ENCODE measurements at regions not wholly inside any gene's neighbourhood (a gene's known extent, or its start where the extent isn't known, plus 50 kb on each side); places are given as distances from the start of the nearest gene placed in this dataset.
A peak's percentile ranks its signal among the peaks of the same experiment; 100 is the strongest.

- DNase-seq, result peak; percentile 10
These were observed 55.7 kb downstream of the IRF2BP2 start for GRCh38 chr1:234554218-234554697.

GRCh38 chr1:234553240-234554188 lies 56.5 kb downstream of the IRF2BP2 start:
- peak; percentile 19 for DNase-seq

GRCh38 chr1:234551032-234551378 lies 59.0 kb downstream of the IRF2BP2 start:
- no peak for DNase-seq

GRCh38 chr1:234550341-234551031 lies 59.5 kb downstream of the IRF2BP2 start:
- no peak for DNase-seq

DNA sequence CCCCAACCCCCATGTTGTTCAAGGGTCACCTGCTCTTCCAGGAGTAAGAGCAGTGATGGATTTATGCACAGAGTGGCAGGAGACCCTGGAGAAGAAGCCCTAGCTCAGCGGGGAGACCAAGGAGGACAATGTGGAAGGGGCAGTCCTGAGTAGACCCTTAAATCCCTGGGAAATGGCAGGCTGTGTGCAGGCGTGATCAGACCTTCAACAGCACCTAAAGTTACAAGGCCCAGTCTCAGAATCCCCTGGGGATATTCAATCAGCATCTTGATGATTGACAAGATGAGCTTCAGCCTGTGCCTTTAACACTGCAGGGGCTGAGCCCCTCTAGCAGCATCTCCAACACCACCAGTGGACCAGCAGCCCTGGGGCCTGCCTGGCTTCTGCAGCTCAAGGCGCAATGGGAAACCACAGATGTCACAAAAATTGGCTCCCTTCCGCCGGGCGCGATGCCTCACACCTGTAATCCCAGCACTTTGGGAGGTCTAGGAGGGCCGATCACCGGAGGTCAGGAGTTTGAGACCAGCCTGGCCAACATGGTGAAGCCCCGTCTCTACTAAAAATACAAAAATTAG lies 60.4 kb downstream of the IRF2BP2 start:
- DNase-seq, result no peak

- no peak for DNase-seq
These were observed 62.8 kb downstream of the IRF2BP2 start for GRCh38 chr1:234546890-234547788.

DNA sequence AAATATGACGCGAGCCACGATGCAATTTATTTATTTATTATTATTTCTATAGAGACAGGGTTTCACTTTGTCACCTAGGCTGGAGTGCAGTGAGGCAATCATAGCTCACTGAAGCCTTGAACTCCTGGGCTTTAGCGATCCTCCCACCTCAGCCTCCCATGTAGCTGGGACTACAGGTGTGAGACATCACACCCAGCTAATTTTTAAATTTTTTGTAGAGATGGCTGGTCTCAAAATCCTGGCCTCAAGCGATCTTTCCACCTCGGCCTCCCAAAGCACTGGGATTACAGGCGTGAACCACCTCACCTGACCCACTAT lies 63.6 kb downstream of the IRF2BP2 start:
- DNase-seq, result no peak

DNA sequence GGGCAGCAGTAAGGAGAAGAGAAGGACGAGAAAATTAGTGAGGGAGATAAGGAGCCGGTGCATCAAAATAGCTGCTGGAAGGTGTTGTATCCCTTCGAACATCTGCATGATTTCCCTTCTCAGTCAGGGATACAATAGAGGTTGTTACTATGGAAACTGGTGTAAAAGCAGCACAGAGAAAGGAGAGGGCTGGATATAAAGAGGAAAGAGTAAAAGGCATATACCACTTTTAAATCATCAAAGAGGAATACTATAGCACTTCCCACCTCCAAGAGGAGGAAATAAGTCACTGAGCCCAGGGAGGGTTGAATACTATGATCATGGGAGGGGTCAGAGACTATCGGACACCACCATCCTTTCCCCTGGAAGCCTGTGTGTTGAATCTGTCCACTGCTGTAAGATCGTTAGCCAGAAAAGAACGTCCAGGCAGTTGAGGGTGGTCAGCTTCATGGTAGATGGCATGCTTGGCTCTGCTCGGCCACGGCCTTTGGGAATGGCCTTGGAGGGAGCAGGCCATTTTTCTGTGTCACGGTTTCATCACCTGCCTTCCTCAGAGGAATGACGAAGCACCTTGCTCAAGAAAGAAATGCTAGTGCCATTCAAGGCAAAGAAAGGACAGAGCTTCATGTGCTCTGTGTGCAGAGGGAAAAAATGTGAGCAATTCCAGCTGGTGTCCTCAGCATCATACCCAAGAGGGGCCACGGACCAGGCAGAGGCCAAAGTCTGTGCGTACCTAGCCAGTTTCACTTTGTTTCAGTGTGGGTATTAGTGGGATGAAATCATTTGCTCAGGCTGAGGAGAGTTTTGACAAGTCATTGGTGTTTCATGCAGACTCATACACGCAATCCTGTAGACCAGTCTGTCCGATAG lies 64.2 kb downstream of the IRF2BP2 start:
- DNase-seq, result no peak

DNA sequence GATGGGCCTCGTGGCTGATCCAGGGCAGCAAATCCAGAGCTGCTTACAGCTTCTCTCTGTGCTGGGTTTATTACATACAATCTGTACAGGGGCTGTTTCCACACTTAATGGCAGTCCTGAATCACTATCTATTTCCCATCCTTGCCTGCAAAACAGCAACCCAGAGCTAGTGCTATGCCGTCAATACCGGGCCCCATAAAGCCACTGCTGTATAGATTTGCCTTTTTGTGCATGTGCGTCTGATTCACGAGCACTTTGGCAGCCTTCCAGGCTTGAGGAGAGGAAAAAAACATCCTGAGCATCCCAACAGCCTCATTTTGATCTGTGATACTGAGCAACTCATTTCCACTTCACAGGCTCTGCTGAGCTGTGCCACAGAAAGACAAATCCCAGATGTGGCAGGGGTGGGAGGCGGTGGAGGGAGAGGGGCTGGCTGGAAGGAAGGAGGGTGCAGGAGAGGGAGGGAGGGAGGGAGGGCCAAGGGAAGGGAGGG lies 65.2 kb upstream of the TARBP1 start:
- peak; percentile 54 for DNase-seq

GRCh38 chr1:234543442-234544086 lies 64.6 kb upstream of the TARBP1 start:
- peak; percentile 17 for DNase-seq

DNA sequence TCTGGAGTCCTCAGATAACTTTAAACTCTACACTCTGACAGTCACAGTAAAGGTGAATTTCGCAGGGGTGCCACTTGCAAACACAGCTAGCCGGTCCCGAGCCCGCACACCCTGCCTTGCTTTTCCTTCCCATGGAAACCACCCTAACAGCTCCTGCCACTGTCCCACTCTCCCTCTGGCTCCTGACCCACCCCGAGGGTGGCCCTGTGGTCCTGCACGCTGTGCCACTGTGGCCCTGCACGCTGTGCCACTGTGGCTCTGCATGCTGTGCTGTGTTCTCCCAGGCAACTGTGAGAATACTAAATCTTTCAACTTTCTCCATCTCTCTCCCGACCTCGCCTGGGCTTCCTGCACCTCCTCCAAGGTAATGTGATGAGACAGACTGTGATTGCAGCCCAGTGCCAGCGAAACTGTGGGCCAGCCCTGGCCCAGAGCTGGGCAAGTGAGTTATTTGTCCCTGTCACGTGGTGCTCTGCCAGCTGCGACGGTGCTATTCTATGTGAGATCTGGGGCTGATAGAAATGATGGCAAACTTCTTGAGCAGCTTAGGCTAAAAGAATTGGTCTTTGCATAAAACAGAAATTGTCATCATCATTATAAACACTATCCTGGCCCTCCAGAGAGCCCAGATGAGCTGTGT lies 63.4 kb upstream of the TARBP1 start:
- no peak for DNase-seq

- no peak for DNase-seq
These were observed 62.5 kb upstream of the TARBP1 start for GRCh38 chr1:234541286-234541975.

DNA sequence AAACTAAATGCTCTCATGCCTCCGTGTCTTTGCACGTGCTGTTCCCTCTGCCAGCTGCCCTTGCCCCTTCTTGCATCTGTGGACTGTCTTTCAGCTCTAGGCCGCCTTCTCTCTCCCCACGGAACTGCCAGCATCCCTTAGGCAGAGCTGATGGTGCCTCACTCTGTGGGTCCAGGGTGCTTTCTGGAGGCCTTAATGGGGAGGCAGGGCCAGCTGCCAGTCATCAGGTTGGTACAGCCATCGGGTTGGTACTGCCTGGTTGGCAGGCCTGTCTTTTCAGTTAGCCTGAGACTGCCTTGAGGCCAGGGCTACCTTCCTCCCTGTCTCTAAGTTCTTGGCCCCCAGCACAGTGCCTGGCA lies 61.4 kb upstream of the TARBP1 start:
- no peak for DNase-seq

GRCh38 chr1:234539666-234540403 lies 60.9 kb upstream of the TARBP1 start:
- DNase-seq, result no peak

DNA sequence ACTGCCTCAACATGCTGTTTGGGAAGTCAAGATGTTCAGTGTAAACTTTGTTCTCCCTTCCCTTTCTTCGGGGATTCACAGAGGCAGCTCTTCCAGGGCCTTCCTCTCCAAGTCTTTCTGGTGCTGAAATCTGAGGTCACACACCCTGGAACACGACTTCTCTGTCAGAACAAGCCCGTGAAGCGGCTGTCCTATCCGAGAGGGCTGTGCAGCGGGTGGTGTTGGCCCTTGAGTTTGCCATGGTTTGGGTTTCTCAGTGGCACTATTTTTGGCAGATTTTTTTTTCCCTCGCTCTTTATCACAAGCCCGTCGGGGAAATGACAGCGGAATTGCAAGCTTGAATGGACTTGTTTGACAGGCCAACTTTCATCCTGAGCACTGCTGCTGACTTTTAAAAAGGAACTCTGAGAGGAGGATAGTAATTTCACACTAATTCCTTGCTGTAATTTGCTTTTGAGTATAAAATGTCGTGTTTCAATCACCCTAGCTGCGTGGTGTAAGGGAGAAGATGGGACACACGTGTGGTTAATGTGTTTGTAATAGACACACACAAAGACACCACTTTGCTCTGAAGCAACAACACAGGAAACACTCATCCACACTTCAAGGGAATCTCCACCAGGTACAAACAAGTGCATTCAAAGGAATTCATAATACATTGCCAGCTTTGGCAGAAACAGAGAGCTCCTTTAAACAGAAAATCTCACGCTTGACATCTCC lies 60.1 kb upstream of the TARBP1 start:
- DNase-seq, result no peak

DNA sequence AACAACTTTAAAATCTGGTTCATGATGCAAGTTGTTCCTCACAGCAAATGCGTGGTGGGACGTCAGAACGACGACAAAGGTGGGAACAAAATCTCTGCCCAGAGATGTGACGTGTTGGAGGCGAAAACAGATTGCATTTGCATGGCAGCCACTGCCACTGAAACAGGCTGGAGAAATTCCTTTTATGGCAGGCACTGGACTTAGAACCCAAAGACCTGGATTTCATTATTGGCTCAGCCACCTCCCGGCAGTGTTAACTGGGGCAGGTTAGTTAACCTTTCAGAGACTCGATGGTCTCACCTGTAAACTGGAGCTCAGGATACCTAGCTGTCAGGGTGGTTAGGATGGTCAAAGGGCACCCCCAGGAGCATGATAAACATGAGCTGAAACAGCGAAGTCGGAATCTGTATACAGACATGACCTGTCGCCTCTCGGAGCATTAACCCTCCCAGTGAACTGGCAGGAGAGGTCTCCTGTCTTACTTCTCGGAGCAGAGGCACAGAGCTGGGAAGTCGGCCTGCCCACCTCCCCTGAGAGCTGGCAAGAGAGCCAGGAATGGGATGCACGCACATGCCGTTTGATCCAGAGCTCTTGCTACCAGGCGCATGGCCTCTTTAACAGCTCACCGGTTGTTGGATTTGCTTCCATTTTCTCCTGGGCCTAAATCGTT lies 59.2 kb upstream of the TARBP1 start:
- DNase-seq, result no peak

DNA sequence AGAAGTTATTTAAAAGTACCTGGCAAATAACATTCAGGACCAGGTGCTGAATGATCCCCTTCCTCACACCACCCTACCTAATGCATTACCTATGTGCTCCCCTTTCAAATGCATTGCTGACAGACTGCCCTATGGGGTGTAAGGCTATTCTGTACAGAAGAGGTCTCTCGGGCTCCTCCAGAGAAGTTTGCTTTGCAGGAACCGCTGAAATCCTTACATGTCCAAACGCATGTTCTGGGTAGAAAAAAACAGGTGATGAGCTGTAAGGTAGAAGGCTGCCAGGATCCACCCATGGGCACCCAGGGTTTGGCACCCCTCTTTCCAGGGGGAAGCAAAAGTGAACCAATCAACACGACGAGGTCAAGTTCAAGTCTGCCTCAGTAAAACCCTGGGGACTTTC lies 58.3 kb upstream of the TARBP1 start:
- DNase-seq, result no peak

DNA sequence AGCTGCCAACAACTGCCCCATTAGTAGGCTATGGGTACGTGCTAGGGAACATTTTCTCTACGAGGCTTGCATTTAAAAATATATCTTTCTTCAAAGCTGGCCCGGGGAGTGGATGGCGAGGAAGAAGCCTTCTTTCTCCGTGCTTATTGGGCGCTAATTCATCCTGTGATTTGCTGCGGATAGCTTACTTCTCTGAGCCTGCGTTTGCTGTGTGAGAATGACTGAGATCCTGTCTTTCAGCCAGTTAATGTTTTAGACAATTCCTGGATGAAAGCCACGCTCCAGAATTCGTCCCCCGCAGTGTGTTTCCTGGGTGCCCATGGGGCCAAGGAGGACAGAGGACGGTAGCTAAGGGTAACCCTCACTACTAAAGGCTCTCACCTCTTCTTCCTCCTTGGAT lies 57.8 kb upstream of the TARBP1 start:
- no peak for DNase-seq
